Neutrophil (primary cell): ENCODE measurements at regions not wholly inside any gene's neighbourhood (a gene's known extent, or its start where the extent isn't known, plus 50 kb on each side); places are given as distances from the start of the nearest gene placed in this dataset.

Source experiments
- H3K27ac ChIP-seq: fragments of 200-600 bp; sonication (generic); 2 replicates; pipeline ENCODE4 v1.5.1; 2016; ENCODE audit warnings: mild to moderate bottlenecking, moderate library complexity
- H3K27me3 ChIP-seq: fragments of 200-600 bp; sonication (generic); 2 replicates; pipeline ENCODE4 v1.6.0; 2016; ENCODE audit warnings: mild to moderate bottlenecking
- H3K36me3 ChIP-seq: fragments of 200-600 bp; sonication (generic); 2 replicates; pipeline ENCODE4 v1.5.1; 2017
- H3K4me1 ChIP-seq, 2 experiments: fragments of 200-600 bp in 1 of 2; sonication (generic) in 1 of 2; 1 replicate in 1 of 2; 2 replicates in 1 of 2; pipeline versions ENCODE4 v1.5.1 to v1.6.1; 2013 to 2016; ENCODE audit warnings: low read depth in 1 of 2, low read length in 1 of 2, mild to moderate bottlenecking in 1 of 2, moderate library complexity in 1 of 2; ENCODE audit not compliant: control insufficient read depth in 1 of 2, insufficient read depth in 1 of 2
- H3K4me3 ChIP-seq, 2 experiments: fragments of 200-600 bp in 1 of 2; sonication (generic) in 1 of 2; 1 replicate in 1 of 2; 2 replicates in 1 of 2; pipeline ENCODE4 v1.5.1; 2013 to 2016; ENCODE audit warnings: low read depth in 1 of 2, low read length in 1 of 2, mild to moderate bottlenecking in 1 of 2, moderate library complexity in 1 of 2
- H3K9me3 ChIP-seq: fragments of 200-600 bp; sonication (generic); 2 replicates; pipeline ENCODE4 v1.5.1; 2016
- CTCF ChIP-seq: fragments of 200-600 bp; sonication (generic); IDR thresholded peaks from 2 replicates; pipeline ENCODE4 v1.5.1; 2016; ENCODE audit warnings: antibody characterized with exemption

- Histone ChIP-seq H3K9me3 (no peaks in the 10 kb centered on the region), H3K4me1 (no peaks in the 10 kb centered on the region), H3K36me3 (no peaks in the 10 kb centered on the region), H3K4me3 (no peak overlapping the region), H3K27ac (no peak overlapping the region), H3K27me3 (peaks cover 4% of the 10 kb centered on the region)
- no peak for TF ChIP-seq CTCF
Observed at GRCh38 chr15:62567501-62567900, 402.4 kb upstream of the C2CD4B start.

GRCh38 chr15:62568004-62568403 is 402.9 kb upstream of the C2CD4B start:
- no peak overlapping the region for H3K4me3 ChIP-seq
- TF ChIP-seq CTCF: no peak
- H3K36me3 ChIP-seq: no peaks in the 10 kb centered on the region
- no peak overlapping the region for H3K27ac ChIP-seq
- peaks cover 4% of the 10 kb centered on the region for H3K27me3 ChIP-seq
- H3K9me3 ChIP-seq: no peaks in the 10 kb centered on the region
- no peaks in the 10 kb centered on the region for H3K4me1 ChIP-seq

- H3K9me3 ChIP-seq: no peaks in the 10 kb centered on the region
- H3K4me1 ChIP-seq: no peaks in the 10 kb centered on the region
- peaks cover 4% of the 10 kb centered on the region for H3K27me3 ChIP-seq
- H3K4me3 ChIP-seq: no peak overlapping the region
- TF ChIP-seq CTCF: no peak
- no peak overlapping the region for H3K27ac ChIP-seq
- no peaks in the 10 kb centered on the region for H3K36me3 ChIP-seq
Observed at GRCh38 chr15:62568702-62569101, 403.6 kb upstream of the C2CD4B start.

GRCh38 chr15:62569460-62570404 is 404.6 kb upstream of the C2CD4B start:
- no peaks in the 10 kb centered on the region for H3K4me1 ChIP-seq
- TF ChIP-seq CTCF: no peak
- no peak overlapping the region for H3K4me3 ChIP-seq
- H3K9me3 ChIP-seq: no peaks in the 10 kb centered on the region
- no peak overlapping the region for H3K27ac ChIP-seq
- H3K36me3 ChIP-seq: no peaks in the 10 kb centered on the region
- H3K27me3 ChIP-seq: peaks cover 4% of the 10 kb centered on the region

- no peak for TF ChIP-seq CTCF
- Histone ChIP-seq H3K27me3 (peaks cover 11% of the 10 kb centered on the region), H3K4me3 (no peak overlapping the region), H3K36me3 (no peaks in the 10 kb centered on the region), H3K27ac (no peak overlapping the region), H3K4me1 (no peaks in the 10 kb centered on the region), H3K9me3 (no peaks in the 10 kb centered on the region)
Observed at GRCh38 chr15:62570405-62570783, 405.3 kb upstream of the C2CD4B start.
